GM19395 (cell line): ENCODE measurements at regions not wholly inside any gene's neighbourhood (a gene's known extent, or its start where the extent isn't known, plus 50 kb on each side); places are given as distances from the start of the nearest gene placed in this dataset.

Experiments
- ATAC-seq: cut with Tn5 transposase; IDR thresholded peaks from one replicate; pipeline ENCODE4 v1.9.1; 2021; ENCODE audit warnings: mild to moderate bottlenecking, moderate library complexity; ENCODE audit not compliant: unreplicated experiment

GRCh38 chr21:41633627-41634026 lies 125.7 kb upstream of the TMPRSS2 start:
- ATAC-seq = no peak

GRCh38 chr21:41632748-41633475 lies 125.0 kb upstream of the TMPRSS2 start:
- ATAC-seq = no peak

GRCh38 chr21:41631564-41632461 lies 123.9 kb upstream of the TMPRSS2 start:
- ATAC-seq = no peak

DNA sequence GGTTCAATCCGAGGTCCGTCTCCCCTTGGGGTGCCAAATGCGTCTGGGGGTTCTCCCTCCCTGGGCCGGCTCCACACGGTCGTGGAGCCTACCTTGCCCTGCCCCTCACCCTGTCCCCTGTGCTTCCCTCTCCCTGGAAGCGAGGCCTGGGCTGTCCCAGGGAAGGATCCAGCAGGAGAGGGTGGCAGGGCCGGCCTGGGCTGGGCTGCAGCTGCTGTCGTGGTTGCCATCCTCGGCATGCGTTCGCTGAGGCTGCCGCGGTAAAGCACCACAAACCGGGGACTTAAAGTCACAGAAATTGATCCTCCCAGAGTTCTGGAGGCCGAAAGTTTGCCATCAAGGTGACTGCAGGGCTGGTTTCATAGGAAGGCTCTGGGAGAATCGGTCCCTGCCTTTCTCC lies 123.0 kb upstream of the TMPRSS2 start:
- ATAC-seq = no peak

DNA sequence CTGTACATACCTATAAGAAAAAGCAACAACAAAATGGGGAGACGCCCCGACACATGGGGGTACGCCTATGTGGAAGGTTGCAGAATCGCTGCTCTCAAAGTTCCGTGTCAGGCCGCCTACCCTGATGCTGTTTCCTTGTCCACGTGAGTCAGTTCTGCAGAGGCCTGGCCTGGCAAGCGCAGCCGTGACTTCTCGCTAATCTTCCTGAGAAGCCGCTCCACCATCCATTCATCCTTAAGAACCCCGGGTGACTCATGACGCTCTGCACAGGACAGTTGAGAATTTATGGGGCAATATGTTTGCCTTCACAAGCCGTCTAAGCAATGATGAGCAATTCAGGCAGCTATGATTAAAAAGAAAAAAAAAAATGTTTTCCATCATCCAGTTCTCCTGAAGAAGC lies 122.3 kb upstream of the TMPRSS2 start:
- ATAC-seq = no peak

- ATAC-seq = no peak
Measured at GRCh38 chr21:41628256-41628655, 120.3 kb upstream of the TMPRSS2 start.

DNA sequence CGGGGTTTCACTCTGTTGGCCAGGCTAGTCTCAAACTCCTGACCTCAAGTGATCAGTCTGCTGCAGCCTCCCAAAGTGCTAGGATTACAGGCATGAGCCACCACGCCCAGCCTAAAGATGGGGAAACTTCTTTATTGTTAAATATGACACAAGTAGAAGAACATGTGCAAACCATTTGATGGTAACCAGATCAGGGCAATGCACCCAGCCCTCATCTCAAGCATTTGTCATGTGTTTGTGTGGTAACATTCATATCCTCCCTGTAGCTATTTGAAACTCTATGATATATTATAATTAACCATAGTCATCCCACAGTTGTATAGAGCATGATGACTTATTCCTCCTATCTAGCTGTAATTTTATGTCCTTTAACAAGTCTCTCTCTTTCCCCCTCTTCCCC lies 119.5 kb upstream of the TMPRSS2 start:
- no peak for ATAC-seq

- ATAC-seq = no peak
Measured at GRCh38 chr21:41626021-41626420, 118.1 kb upstream of the TMPRSS2 start.

DNA sequence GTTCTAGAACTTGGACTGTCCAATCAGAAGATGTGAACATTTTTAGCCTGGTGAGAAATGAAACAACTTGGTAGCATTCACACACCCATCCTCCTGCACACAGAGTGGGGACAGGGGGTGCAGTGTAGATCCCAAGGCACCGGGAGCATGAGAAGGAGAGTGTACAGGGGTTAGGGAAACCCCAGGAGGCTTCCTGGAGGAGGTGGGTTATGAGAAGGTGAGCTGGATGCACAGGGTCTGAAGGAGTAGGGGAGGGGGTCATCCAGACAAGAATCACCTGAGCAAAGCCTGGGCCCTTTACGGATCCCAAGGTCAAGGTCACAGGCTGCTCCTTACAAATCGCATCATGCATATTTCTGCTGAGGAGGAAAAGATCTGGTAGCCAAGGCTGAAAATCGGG lies 117.5 kb upstream of the TMPRSS2 start:
- no peak for ATAC-seq

- ATAC-seq = no peak
Measured at GRCh38 chr21:41624674-41625310, 116.8 kb upstream of the TMPRSS2 start.

DNA sequence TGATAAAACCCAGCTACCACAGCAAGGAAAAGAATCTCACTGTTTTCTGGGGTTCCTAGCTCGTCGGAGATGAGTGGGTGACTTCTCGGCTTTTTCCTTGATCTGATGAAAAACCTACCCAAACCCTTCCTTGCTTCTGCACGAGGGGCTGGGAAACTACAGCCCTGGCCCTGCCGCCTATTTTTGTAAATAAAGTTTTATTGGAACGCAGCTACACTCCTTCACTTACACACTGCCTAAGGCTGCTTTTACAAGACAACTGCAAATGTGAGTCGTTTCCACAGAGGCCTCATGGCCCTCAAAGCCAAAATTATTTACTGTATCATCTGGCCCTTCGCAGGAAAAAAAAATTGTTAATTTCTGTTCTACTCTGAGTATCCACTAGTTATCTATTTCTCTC lies 116.0 kb upstream of the TMPRSS2 start:
- no peak for ATAC-seq

- no peak for ATAC-seq
Measured at GRCh38 chr21:41622831-41623548, 115.0 kb upstream of the TMPRSS2 start.

DNA sequence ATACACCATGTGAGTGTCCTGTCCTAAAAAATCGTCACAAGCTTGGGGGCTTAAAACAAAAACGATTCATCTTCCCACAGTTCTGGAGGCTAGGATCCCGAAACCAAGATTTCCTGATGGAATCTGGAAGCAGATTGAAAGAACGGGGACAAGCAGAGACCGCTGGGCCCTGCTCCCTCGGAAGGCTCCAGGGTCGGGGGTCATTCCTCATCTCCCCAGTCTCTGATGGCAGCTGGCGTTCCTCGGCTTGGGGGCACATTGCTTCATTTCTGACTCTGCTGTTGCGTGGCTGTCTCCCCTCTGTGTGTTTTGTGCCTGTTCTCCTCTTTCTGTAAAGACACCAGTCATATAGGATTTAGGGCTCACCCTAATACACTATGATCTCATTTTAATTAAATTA lies 114.2 kb upstream of the TMPRSS2 start:
- ATAC-seq = no peak

GRCh38 chr21:41621513-41621912 lies 113.6 kb upstream of the TMPRSS2 start:
- ATAC-seq = no peak

DNA sequence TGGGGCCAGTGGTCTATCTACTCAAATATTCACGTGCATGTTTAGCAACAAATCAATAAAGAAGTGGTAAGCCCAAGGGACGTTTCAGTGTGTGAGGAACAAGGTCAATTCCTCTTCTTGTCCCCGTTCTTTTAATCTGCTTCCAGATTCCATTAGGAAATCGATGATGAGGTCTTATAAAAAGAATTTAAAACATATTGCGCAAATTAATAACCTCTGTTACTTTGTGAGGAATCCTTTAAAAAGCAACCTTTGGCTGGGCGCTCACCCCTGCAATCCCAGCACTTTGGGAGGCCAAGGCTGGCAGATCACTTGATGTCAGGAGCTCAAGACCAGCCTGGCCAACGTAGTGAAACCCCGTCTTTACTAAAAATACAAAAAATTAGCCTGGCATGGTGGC lies 113.0 kb upstream of the TMPRSS2 start:
- ATAC-seq = no peak

- ATAC-seq = no peak
Measured at GRCh38 chr21:41620541-41620940, 112.6 kb upstream of the TMPRSS2 start.

DNA sequence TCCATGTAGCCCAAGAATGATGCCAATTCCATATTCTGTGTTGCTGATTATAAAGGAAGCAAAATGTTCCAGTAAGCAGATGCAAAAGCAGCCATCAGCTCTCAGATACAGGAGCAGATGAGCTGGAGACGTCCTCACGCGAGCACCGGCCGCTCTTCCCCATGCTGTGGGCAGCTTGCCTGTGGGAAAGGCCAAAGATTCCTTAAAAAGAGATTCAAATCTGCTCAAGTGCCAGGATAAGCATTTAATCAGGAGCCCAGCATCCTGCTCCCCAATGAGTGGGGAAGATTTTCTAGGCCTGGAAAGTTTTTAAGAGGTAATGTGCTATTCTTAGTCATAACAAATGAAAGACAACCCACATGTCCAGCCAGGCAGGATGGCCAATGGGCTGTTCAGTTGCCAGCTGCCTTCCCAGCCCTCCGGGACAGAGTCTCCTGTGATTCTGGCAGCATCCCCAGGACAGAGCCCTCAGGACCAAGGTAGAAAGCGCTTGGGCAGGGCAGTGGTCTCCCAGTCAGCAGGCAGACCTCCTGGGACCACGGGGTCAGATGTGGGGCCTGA lies 108.2 kb upstream of the TMPRSS2 start:
- no peak for ATAC-seq

DNA sequence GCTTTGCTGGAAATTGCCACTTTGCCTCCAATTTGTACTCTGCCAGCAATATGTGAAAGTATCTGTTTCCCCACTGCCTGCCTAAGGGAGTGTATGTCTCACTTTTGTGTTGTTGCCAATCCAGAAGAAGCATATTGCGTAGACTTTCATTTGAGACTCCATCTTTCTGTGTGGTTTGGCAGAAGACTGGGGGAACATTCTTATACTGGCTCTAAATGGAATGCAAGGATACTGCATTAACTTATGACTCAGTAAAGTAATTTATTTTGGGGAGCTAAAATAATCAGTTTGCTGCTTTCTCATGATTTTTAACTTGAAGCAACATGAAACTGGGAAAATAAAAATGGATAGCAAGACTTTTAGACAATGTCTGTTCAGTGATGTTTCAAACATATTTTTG lies 107.7 kb upstream of the TMPRSS2 start:
- ATAC-seq = no peak

DNA sequence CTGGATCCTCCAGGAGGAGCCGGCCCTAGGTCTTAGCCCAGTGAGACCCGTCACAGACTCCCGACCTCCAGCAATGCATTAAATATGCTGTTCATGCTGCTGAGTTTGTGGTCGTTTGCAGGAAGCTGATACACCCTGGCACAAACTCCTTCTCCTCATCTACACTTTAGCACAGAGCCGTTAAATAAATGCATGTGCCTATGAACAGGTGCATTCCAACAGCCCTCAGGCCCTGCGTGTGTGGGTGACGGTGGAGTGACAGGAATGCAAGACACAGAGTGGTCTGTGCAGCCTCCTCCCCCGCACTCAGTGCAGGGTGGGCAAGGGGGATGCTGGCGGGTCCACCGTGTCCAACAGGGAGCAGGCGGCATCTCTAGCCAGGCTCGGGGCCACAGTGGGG lies 106.6 kb upstream of the TMPRSS2 start:
- ATAC-seq = no peak

GRCh38 chr21:41613533-41613909 lies 105.6 kb upstream of the TMPRSS2 start:
- ATAC-seq = no peak
